ENCODE measurements at regions not wholly inside any gene's neighbourhood (a gene's known extent, or its start where the extent isn't known, plus 50 kb on each side); places are given as distances from the start of the nearest gene placed in this dataset.

DNA sequence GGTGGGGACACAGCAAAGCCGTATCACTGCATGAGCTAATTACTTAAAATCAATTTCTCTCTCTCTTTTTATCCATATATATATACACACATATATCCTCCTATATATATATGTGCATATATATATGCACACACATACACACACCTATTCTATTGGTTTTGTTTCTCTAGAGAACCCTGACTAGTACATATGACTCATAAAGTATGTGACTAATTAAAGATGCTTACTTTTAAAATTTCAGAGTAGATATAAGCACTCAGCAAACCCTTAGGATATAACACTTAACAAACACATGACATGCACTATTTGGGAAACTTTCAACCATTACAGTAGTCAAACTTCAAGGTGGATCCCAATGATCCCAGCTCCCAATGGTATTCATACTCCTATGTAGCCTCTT lies 732.6 kb downstream of the ROBO2 start:
- TF ChIP-seq, protein P1, sequence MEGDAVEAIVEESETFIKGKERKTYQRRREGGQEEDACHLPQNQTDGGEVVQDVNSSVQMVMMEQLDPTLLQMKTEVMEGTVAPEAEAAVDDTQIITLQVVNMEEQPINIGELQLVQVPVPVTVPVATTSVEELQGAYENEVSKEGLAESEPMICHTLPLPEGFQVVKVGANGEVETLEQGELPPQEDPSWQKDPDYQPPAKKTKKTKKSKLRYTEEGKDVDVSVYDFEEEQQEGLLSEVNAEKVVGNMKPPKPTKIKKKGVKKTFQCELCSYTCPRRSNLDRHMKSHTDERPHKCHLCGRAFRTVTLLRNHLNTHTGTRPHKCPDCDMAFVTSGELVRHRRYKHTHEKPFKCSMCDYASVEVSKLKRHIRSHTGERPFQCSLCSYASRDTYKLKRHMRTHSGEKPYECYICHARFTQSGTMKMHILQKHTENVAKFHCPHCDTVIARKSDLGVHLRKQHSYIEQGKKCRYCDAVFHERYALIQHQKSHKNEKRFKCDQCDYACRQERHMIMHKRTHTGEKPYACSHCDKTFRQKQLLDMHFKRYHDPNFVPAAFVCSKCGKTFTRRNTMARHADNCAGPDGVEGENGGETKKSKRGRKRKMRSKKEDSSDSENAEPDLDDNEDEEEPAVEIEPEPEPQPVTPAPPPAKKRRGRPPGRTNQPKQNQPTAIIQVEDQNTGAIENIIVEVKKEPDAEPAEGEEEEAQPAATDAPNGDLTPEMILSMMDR (IDR thresholded peaks at IDR 0.05), result no peak
- no peak for TF ChIP-seq POLR2A (IDR thresholded peaks at IDR 0.05)
